Transverse colon (tissue), 4 donors: ENCODE measurements at regions not wholly inside any gene's neighbourhood (a gene's known extent, or its start where the extent isn't known, plus 50 kb on each side); places are given as distances from the start of the nearest gene placed in this dataset.

Experiments
- DNase-seq: peaks from one replicate; pipeline ENCODE4 v3.0.0-alpha.2; 2019
- H3K27ac ChIP-seq, 4 donors: fragments of 200-600 bp; sonication (generic); 2 replicates each; pipeline ENCODE4 v1.5.1; 2016 to 2018; ENCODE audit warnings: inconsistent platforms in 4 of 4
- H3K27me3 ChIP-seq: fragments of 200-600 bp; sonication (generic); 2 replicates; pipeline ENCODE4 v1.5.1; 2017; ENCODE audit warnings: inconsistent platforms
- H3K36me3 ChIP-seq, 4 donors: fragments of 200-600 bp; sonication (generic); 2 replicates each; pipeline ENCODE4 v1.5.1; 2017 to 2019; ENCODE audit warnings: inconsistent platforms in 4 of 4
- H3K4me1 ChIP-seq, 4 donors: fragments of 200-600 bp; sonication (generic); 2 replicates each; pipeline ENCODE4 v1.5.1; 2017 to 2020; ENCODE audit warnings: inconsistent platforms in 4 of 4
- H3K4me3 ChIP-seq, 4 donors: fragments of 200-600 bp; sonication (generic); 1 replicate in 1 of 4; 2 replicates in 3 of 4; pipeline versions ENCODE4 v1.5.1 to v1.6.1; 2017 to 2019; ENCODE audit warnings: inconsistent platforms in 4 of 4
- H3K9me3 ChIP-seq, 2 donors: fragments of 200-600 bp; sonication (generic); 2 replicates each; pipeline ENCODE4 v1.5.1; 2017 to 2019; ENCODE audit warnings: inconsistent platforms in 2 of 2
- CTCF ChIP-seq, 5 experiments: fragments of 200-600 bp in 3 of 5; fragments of 450-650 bp in 2 of 5; sonication (generic) in 3 of 5; IDR thresholded peaks; 1 replicate in 2 of 5; 2 replicates in 3 of 5; pipeline ENCODE4 v1.5.1; 2016 to 2017; ENCODE audit warnings: antibody characterized with exemption in 5 of 5, inconsistent platforms in 3 of 5, mild to moderate bottlenecking in 2 of 5, moderate library complexity in 1 of 5
- EP300 ChIP-seq: sonication (generic); formaldehyde crosslinking; IDR thresholded peaks from one replicate; pipeline ENCODE4 v1.6.1; 2017; ENCODE audit warnings: antibody characterized with exemption, low read depth
- POLR2A ChIP-seq: fragments of 450-650 bp; IDR thresholded peaks from one replicate; pipeline ENCODE4 v1.6.1; 2016; ENCODE audit warnings: antibody characterized with exemption, mild to moderate bottlenecking, moderate library complexity
- POLR2AphosphoS5 ChIP-seq, 3 donors: sonication (generic); formaldehyde crosslinking; IDR thresholded peaks; one replicate each; pipeline ENCODE4 v1.6.1; 2016; ENCODE audit warnings: antibody characterized with exemption in 3 of 3
- WGBS, 2 donors: methylation state at CpG; one replicate each; pipeline ENCODE4 v1.1.5; 2018; ENCODE audit warnings: low coverage in 1 of 2; 5-methylcytosine and 5-hydroxymethylcytosine counted together
- in situ Hi-C, 4 donors: fragments of 200-750 bp; cut with MboI; loops; one replicate each; pipeline versions ENCODE4 v1.15.0 to v1.15.1; 2017; ENCODE audit warnings: low sequenced_read_pairs in 3 of 4, low pct_ligation_motif_present in 1 of 4, low pct_unique_long_range_greater_than_20kb in 1 of 4
- intact Hi-C: fragments of 100-400 bp; cut with DNase I; formaldehyde crosslinking; loops from one replicate; pipeline ENCODE4 v1.15.1; 2023; ENCODE audit warnings: low total_unique reads

- Histone ChIP-seq H3K27ac (no peak overlapping the region), H3K36me3 (no peaks in the 10 kb centered on the region), H3K9me3 (peaks cover 10 to 17% of the 10 kb centered on the region in 2 donors), H3K27me3 (no peaks in the 10 kb centered on the region), H3K4me1 (no peaks in the 10 kb centered on the region), H3K4me3 (no peak overlapping the region)
- intact Hi-C loops, result no loop called here
- 82 to 86% methylated on average over 1 of the region's 1 CpG for WGBS, 2 donors
- TF ChIP-seq EP300, result no peak
- TF ChIP-seq CTCF (IDR thresholded peaks at IDR 0.05), result no peak
- TF ChIP-seq POLR2A, result no peak
- TF ChIP-seq POLR2AphosphoS5 (IDR thresholded peaks at IDR 0.05), result no peak
- no peak for DNase-seq
- in situ Hi-C loops, result no loop called here
These were observed 2191.5 kb upstream of the PCDH20 start for GRCh38 chr13:63607153-63607552.

GRCh38 chr13:63605962-63606361, 2190.3 kb upstream of the PCDH20 start:
- H3K27me3 ChIP-seq, result no peaks in the 10 kb centered on the region
- H3K27ac ChIP-seq, result no peak overlapping the region
- TF ChIP-seq POLR2AphosphoS5 (IDR thresholded peaks at IDR 0.05) (no peak), POLR2A (no peak), EP300 (no peak), CTCF (IDR thresholded peaks at IDR 0.05) (no peak)
- in situ Hi-C loops (no loop called here), intact Hi-C loops (no loop called here)
- H3K9me3 ChIP-seq, result peaks cover 10 to 17% of the 10 kb centered on the region in 2 donors
- no peak for DNase-seq
- no peak overlapping the region for H3K4me3 ChIP-seq
- no peaks in the 10 kb centered on the region for H3K36me3 ChIP-seq
- H3K4me1 ChIP-seq, result no peaks in the 10 kb centered on the region

GRCh38 chr13:63605403-63605802, 2189.8 kb upstream of the PCDH20 start:
- in situ Hi-C loops, result no loop called here
- TF ChIP-seq EP300 (no peak), CTCF (IDR thresholded peaks at IDR 0.05) (no peak), POLR2A (no peak), POLR2AphosphoS5 (IDR thresholded peaks at IDR 0.05) (no peak)
- no peak overlapping the region for H3K4me3 ChIP-seq
- H3K27ac ChIP-seq, result no peak overlapping the region
- intact Hi-C loops, result no loop called here
- H3K9me3 ChIP-seq, result peaks cover 10 to 17% of the 10 kb centered on the region in 2 donors
- no peak for DNase-seq
- H3K27me3 ChIP-seq, result no peaks in the 10 kb centered on the region
- H3K36me3 ChIP-seq, result no peaks in the 10 kb centered on the region
- WGBS, 2 donors, result 88 to 92% methylated on average over 2 of the region's 2 CpGs
- no peaks in the 10 kb centered on the region for H3K4me1 ChIP-seq

GRCh38 chr13:63595811-63596210, 2180.2 kb upstream of the PCDH20 start:
- no peak for DNase-seq
- intact Hi-C loops, result no loop called here
- Histone ChIP-seq H3K27ac (no peak overlapping the region), H3K36me3 (no peaks in the 10 kb centered on the region), H3K4me3 (no peak overlapping the region), H3K27me3 (no peaks in the 10 kb centered on the region), H3K4me1 (no peaks in the 10 kb centered on the region), H3K9me3 (no peaks in the 10 kb centered on the region)
- WGBS, 2 donors, result 87 to 92% methylated on average over 6 to 7 of the region's 7 CpGs
- in situ Hi-C loops, result no loop called here
- no peak for TF ChIP-seq POLR2A
- no peak for TF ChIP-seq CTCF (IDR thresholded peaks at IDR 0.05)
- no peak for TF ChIP-seq POLR2AphosphoS5 (IDR thresholded peaks at IDR 0.05)
- TF ChIP-seq EP300, result no peak
